IMR-90 (cell line): ENCODE measurements at regions not wholly inside any gene's neighbourhood (a gene's known extent, or its start where the extent isn't known, plus 50 kb on each side); places are given as distances from the start of the nearest gene placed in this dataset.

Experiments
- ATAC-seq: fragments of 200-7000 bp; cut with Tn5 transposase; 2 replicates; pipeline ENCODE4 v1.9.1; 2020; ENCODE audit warnings: low read depth, mild to moderate bottlenecking, moderate library complexity
- BruUV-seq: library from RNA; stranded (reverse); fragments of 400-500 nt; replicated peaks from 2 replicates; lab custom pipeline; 2021; lab: Mats Ljungman, UMichigan
- CTCF ChIA-PET: fragments of 300-600 bp; formaldehyde crosslinking; extraction: SDS; loops from one replicate; lab custom pipeline; 2021; ENCODE audit warnings: antibody characterized with exemption; lab: Yijun Ruan, JAX
- POLR2A ChIA-PET: fragments of 300-600 bp; sonication (Branson Sonifier 250); formaldehyde crosslinking; loops from one replicate; lab custom pipeline; 2022; ENCODE audit warnings: antibody characterized with exemption; ENCODE audit not compliant: unreplicated experiment; lab: Charles Lee
- DNase-seq: peaks from one replicate; pipeline ENCODE4 v3.0.0; 2013
- H2AFZ ChIP-seq: replicated peaks from 2 replicates; pipeline ENCODE3; 2013; ENCODE audit warnings: low read length, mild to moderate bottlenecking; ENCODE audit not compliant: poor library complexity
- H2AK5ac ChIP-seq: 2 replicates; pipeline ENCODE4 v1.6.1; 2013; ENCODE audit warnings: low read depth, low read length, inconsistent platforms
- H2AK9ac ChIP-seq: replicated peaks from 2 replicates; pipeline ENCODE3; 2013; ENCODE audit warnings: mild to moderate bottlenecking, low read depth, low read length, moderate library complexity; ENCODE audit not compliant: poor library complexity
- H2BK120ac ChIP-seq: 2 replicates; pipeline ENCODE4 v1.6.1; 2013; ENCODE audit warnings: low read depth, low read length, inconsistent platforms
- H2BK15ac ChIP-seq: 3 replicates; pipeline ENCODE4 v1.6.1; 2013; ENCODE audit warnings: low read depth, low read length, inconsistent platforms
- H2BK20ac ChIP-seq: 2 replicates; pipeline ENCODE4 v1.6.1; 2013; ENCODE audit warnings: low read depth, mild to moderate bottlenecking, inconsistent platforms, low read length, moderate library complexity
- H2BK5ac ChIP-seq: 2 replicates; pipeline ENCODE4 v1.6.1; 2013; ENCODE audit warnings: mild to moderate bottlenecking, low read depth, low read length, inconsistent platforms; ENCODE audit not compliant: poor library complexity, severe bottlenecking
- H3K14ac ChIP-seq: replicated peaks from 2 replicates; pipeline ENCODE4 v1.6.1; 2013; ENCODE audit warnings: low read depth, low read length, inconsistent platforms
- H3K18ac ChIP-seq: 2 replicates; pipeline ENCODE4 v1.6.1; 2013; ENCODE audit warnings: low read depth, low read length, control low read depth
- H3K23ac ChIP-seq: 2 replicates; pipeline ENCODE4 v1.6.1; 2013; ENCODE audit warnings: low read depth, low read length, inconsistent platforms
- H3K27ac ChIP-seq: 2 replicates; pipeline ENCODE4 v1.5.1; 2013; ENCODE audit warnings: mild to moderate bottlenecking, control low read depth, low read length; ENCODE audit not compliant: insufficient read depth
- H3K27me3 ChIP-seq: 2 replicates; pipeline ENCODE4 v1.6.1; 2013; ENCODE audit warnings: low read length; ENCODE audit not compliant: control insufficient read depth, insufficient read depth
- H3K36me3 ChIP-seq: 2 replicates; pipeline ENCODE4 v1.6.1; 2013; ENCODE audit warnings: low read length, mixed read lengths; ENCODE audit not compliant: control insufficient read depth, insufficient read depth
- H3K4ac ChIP-seq: 2 replicates; pipeline ENCODE4 v1.6.1; 2013; ENCODE audit warnings: low read depth, low read length, inconsistent platforms
- H3K4me1 ChIP-seq: 2 replicates; pipeline ENCODE4 v1.6.1; 2013; ENCODE audit warnings: low read length, mixed read lengths; ENCODE audit not compliant: control insufficient read depth, insufficient read depth
- H3K4me2 ChIP-seq: 2 replicates; pipeline ENCODE4 v1.6.1; 2013; ENCODE audit warnings: low read depth, mild to moderate bottlenecking, control low read depth, low read length, moderate library complexity
- H3K4me3 ChIP-seq: 2 replicates; pipeline ENCODE4 v1.5.1; 2013; ENCODE audit warnings: low read depth, mild to moderate bottlenecking, control low read depth, low read length, moderate library complexity; ENCODE audit not compliant: insufficient read depth
- H3K56ac ChIP-seq: 2 replicates; pipeline ENCODE4 v1.6.1; 2013; ENCODE audit warnings: low read length, inconsistent platforms; ENCODE audit not compliant: insufficient read depth; ENCODE audit errors: extremely low read depth
- H3K79me1 ChIP-seq, 2 experiments: 2 replicates each; pipeline ENCODE4 v1.6.1; 2013; ENCODE audit warnings: low read length in 2 of 2, inconsistent platforms in 1 of 2, low read depth in 1 of 2
- H3K9ac ChIP-seq: 2 replicates; pipeline ENCODE4 v1.6.1; 2013; ENCODE audit warnings: low read depth, low read length, control low read depth
- H3K9me1 ChIP-seq: 2 replicates; pipeline ENCODE4 v1.6.1; 2013; ENCODE audit warnings: low read length, inconsistent platforms; ENCODE audit not compliant: insufficient read depth
- H3K9me3 ChIP-seq: 2 replicates; pipeline ENCODE4 v1.6.1; 2013; ENCODE audit warnings: low read length; ENCODE audit not compliant: control insufficient read depth, insufficient read depth
- H4K20me1 ChIP-seq: 2 replicates; pipeline ENCODE4 v1.6.1; 2013; ENCODE audit warnings: low read length, inconsistent platforms; ENCODE audit not compliant: insufficient read depth
- H4K5ac ChIP-seq: 2 replicates; pipeline ENCODE4 v1.6.1; 2013; ENCODE audit warnings: mild to moderate bottlenecking, low read depth, low read length, control low read depth
- H4K8ac ChIP-seq, 2 experiments: 2 replicates each; pipeline ENCODE4 v1.6.1; 2013; ENCODE audit warnings: low read depth in 2 of 2, low read length in 2 of 2, control low read depth in 1 of 2, inconsistent platforms in 1 of 2
- H4K91ac ChIP-seq: 2 replicates; pipeline ENCODE4 v1.6.1; 2013; ENCODE audit warnings: low read depth, low read length, inconsistent platforms; ENCODE audit not compliant: insufficient read depth
- BHLHE40 ChIP-seq: fragments of 150-350 bp; IDR thresholded peaks from 2 replicates; pipeline ENCODE4 v1.6.1; 2016; ENCODE audit warnings: mild to moderate bottlenecking, low read depth, low read length
- CEBPB ChIP-seq: IDR thresholded peaks from 2 replicates; pipeline ENCODE4 v1.6.1; 2012; ENCODE audit warnings: low read depth, low read length, improper control_type of control experiment
- CHD1 ChIP-seq: IDR thresholded peaks from 2 replicates; pipeline ENCODE4 v1.6.1; 2012; ENCODE audit warnings: low read depth, low read length, improper control_type of control experiment
- NFE2L2 ChIP-seq: fragments of 150-350 bp; IDR thresholded peaks from 2 replicates; pipeline ENCODE4 v1.6.1; 2016; ENCODE audit warnings: low read depth, mild to moderate bottlenecking, low read length
- RFX5 ChIP-seq: IDR thresholded peaks from 2 replicates; pipeline ENCODE4 v1.8.0; 2012; ENCODE audit warnings: low read depth, mild to moderate bottlenecking, low read length, moderate library complexity
- WGBS, 2 experiments: methylation state at CpG; one replicate each; pipeline versions ENCODE4 v1.1.5 to v1.1.7; 2013; ENCODE audit warnings: missing lambda C conversion rate in 2 of 2; ENCODE audit not compliant: insufficient read length in 1 of 2; ENCODE audit errors: extremely low coverage in 2 of 2; 5-methylcytosine and 5-hydroxymethylcytosine counted together
- dilution Hi-C: fragments of 300-500 bp; cut with HindIII; formaldehyde crosslinking; loops from one replicate; pipeline ENCODE4 v1.14.3; 2018; ENCODE audit warnings: low sequenced_read_pairs; ENCODE audit not compliant: unreplicated experiment
- in situ Hi-C: fragments of 300-500 bp; cut with MboI; formaldehyde crosslinking; loops from 3 replicates; pipeline ENCODE4 v1.14.3; 2019; ENCODE audit warnings: low sequenced_read_pairs, inconsistent platforms, mixed read lengths
- intact Hi-C: fragments of 100-400 bp; cut with micrococcal nuclease; formaldehyde crosslinking; loops from 2 replicates; pipeline ENCODE4 v1.10.0; 2022
- TF ChIP-seq, protein P1 (sequence below): fragments of 150-350 bp; IDR thresholded peaks from 2 replicates; pipeline ENCODE4 v1.6.1; 2016; ENCODE audit warnings: low read depth, mild to moderate bottlenecking, low read length, moderate library complexity, borderline replicate concordance

DNA sequence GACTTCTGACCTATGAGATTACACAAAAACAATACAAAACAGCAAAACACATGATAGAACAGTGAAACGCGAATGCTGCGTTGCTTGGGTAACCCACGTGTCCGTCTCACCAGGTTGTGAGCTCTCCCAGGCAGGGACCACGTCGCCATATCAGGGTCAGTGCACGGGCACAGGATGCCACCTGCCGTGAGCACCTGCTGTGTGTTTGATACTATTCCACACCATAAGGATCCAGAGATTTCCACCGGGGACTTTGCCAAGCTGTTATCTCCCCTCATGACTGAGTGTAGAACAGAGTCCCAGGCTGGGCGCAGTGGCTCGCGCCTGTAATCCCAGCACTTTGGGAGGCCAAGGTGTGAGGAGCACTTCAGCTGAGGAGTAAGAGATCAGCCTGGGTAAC is 288.0 kb downstream of the BMP7 start:
- DNase-seq, result no peak
- CTCF ChIA-PET, result no interaction called here
- dilution Hi-C loops (no loop called here), intact Hi-C loops (no loop called here), in situ Hi-C loops (loop anchor here (5.0 kb wide), 1 partner anchor 426 kb away; no protein-coding TSS in a partner anchor)
- no peak overlapping the region for H2AK5ac ChIP-seq
- no peaks in the 10 kb centered on the region for H3K36me3 ChIP-seq
- POLR2A ChIA-PET, result no interaction called here
- no peaks in the 10 kb centered on the region for H3K79me1 ChIP-seq
- WGBS, 2 experiments, result 44% methylated on average over 6 of the region's 13 CpGs; no CpG with 5 or more reads in 1 of the 2 experiments
- BruUV-seq, result no TSS peak
- no peak overlapping the region for H3K4me2 ChIP-seq
- no peak overlapping the region for H3K56ac ChIP-seq
- H4K8ac ChIP-seq, result no peak overlapping the region
- H2AK9ac ChIP-seq, result no peak overlapping the region
- H3K14ac ChIP-seq, result no peak overlapping the region
- no peak overlapping the region for H3K4ac ChIP-seq
- no peak overlapping the region for H3K27ac ChIP-seq
- no peak overlapping the region for H4K91ac ChIP-seq
- no peaks in the 10 kb centered on the region for H3K9me1 ChIP-seq
- H3K4me3 ChIP-seq, result no peak overlapping the region
- no peak overlapping the region for H2AFZ ChIP-seq
- no peak for TF ChIP-seq CEBPB
- TF ChIP-seq BHLHE40, result no peak
- TF ChIP-seq CHD1, result no peak
- no peak for TF ChIP-seq NFE2L2
- TF ChIP-seq, protein P1, sequence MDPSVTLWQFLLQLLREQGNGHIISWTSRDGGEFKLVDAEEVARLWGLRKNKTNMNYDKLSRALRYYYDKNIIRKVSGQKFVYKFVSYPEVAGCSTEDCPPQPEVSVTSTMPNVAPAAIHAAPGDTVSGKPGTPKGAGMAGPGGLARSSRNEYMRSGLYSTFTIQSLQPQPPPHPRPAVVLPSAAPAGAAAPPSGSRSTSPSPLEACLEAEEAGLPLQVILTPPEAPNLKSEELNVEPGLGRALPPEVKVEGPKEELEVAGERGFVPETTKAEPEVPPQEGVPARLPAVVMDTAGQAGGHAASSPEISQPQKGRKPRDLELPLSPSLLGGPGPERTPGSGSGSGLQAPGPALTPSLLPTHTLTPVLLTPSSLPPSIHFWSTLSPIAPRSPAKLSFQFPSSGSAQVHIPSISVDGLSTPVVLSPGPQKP, result no peak
- no peak for TF ChIP-seq RFX5
- no peak overlapping the region for H3K23ac ChIP-seq
- no peak overlapping the region for H2BK5ac ChIP-seq
- peaks cover 5% of the 10 kb centered on the region; the same call in 1 of the 2 replicates for H3K27me3 ChIP-seq
- no peak for ATAC-seq
- H2BK120ac ChIP-seq, result no peak overlapping the region
- H3K9me3 ChIP-seq, result no peaks in the 10 kb centered on the region
- H2BK20ac ChIP-seq, result no peak overlapping the region
- H3K9ac ChIP-seq, result no peak overlapping the region
- no peak overlapping the region for H2BK15ac ChIP-seq
- no peaks in the 10 kb centered on the region for H3K4me1 ChIP-seq
- no peaks in the 10 kb centered on the region for H4K20me1 ChIP-seq
- H3K18ac ChIP-seq, result no peak overlapping the region
- H4K5ac ChIP-seq, result no peak overlapping the region
